ENCODE measurements at regions not wholly inside any gene's neighbourhood (a gene's known extent, or its start where the extent isn't known, plus 50 kb on each side); places are given as distances from the start of the nearest gene placed in this dataset.

DNA sequence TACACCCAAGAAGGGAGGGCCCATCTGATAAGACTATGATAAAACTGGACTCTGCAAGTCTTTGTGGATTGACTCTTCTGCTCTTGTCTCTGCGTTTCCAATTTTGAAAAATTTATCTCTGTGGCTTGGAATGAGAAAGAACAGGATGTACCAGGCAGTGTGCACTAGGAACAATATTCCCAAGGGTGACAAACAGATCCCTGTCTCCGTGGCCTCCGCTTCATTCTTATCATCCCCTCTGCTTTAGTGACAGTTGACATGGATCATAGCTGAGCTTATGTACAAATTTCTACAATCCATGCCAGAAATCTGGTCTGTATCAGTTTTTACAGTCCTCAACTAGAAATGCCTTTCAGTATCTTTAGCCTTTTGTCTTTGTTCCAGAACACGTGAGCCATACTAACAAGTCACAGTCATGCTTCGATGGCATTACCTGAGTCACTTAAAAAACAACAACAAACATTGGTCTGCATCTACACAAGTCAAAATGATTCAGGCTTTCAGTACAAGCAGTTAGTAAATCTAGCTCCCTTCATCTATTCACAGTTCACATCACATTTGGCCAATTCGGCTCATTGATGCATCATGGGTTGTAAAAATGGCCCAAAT lies 393.6 kb upstream of the CELF2 start:
- Mint-ChIP-seq H3K9me3 (ENCODE audit: unreplicated experiment) (no peaks in the 10 kb centered on the region), H3K4me3 (ENCODE audit: unreplicated experiment) (no peak overlapping the region), H3K36me3 (ENCODE audit: low read depth, unreplicated experiment) (no peaks in the 10 kb centered on the region), H3K27me3 (ENCODE audit: unreplicated experiment) (peaks cover 1% of the 10 kb centered on the region), H3K27ac (ENCODE audit: unreplicated experiment) (no peak overlapping the region), H3K4me1 (ENCODE audit: unreplicated experiment) (no peaks in the 10 kb centered on the region)
- TF ChIP-seq, protein P1, sequence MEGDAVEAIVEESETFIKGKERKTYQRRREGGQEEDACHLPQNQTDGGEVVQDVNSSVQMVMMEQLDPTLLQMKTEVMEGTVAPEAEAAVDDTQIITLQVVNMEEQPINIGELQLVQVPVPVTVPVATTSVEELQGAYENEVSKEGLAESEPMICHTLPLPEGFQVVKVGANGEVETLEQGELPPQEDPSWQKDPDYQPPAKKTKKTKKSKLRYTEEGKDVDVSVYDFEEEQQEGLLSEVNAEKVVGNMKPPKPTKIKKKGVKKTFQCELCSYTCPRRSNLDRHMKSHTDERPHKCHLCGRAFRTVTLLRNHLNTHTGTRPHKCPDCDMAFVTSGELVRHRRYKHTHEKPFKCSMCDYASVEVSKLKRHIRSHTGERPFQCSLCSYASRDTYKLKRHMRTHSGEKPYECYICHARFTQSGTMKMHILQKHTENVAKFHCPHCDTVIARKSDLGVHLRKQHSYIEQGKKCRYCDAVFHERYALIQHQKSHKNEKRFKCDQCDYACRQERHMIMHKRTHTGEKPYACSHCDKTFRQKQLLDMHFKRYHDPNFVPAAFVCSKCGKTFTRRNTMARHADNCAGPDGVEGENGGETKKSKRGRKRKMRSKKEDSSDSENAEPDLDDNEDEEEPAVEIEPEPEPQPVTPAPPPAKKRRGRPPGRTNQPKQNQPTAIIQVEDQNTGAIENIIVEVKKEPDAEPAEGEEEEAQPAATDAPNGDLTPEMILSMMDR (IDR thresholded peaks at IDR 0.05; ENCODE audit: unreplicated experiment), result no peak
- no peak for DNase-seq (ENCODE audit: low spot score)

DNA sequence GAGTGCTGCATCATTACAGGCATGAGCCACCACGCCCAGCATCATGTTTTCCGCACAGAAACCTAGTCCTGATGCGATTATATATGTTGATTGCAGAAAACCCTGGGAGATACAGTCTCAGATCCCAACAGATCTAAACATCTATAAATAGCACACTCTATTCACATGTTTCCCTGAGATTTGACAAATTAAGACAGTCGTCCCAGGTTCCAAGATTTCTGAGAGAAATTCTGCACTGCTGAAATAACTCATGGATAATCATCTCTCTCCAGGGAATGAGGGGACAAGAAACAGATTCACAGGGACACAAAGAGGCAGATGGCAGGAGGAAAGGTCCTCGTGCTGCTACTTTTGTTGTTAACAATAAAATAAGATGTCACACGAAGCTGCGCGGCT lies 393.1 kb upstream of the CELF2 start:
- H3K27me3 Mint-ChIP-seq (ENCODE audit: unreplicated experiment), result peaks cover 1% of the 10 kb centered on the region
- H3K27ac Mint-ChIP-seq (ENCODE audit: unreplicated experiment), result no peak overlapping the region
- H3K4me3 Mint-ChIP-seq (ENCODE audit: unreplicated experiment), result no peak overlapping the region
- no peaks in the 10 kb centered on the region for H3K9me3 Mint-ChIP-seq (ENCODE audit: unreplicated experiment)
- TF ChIP-seq, protein P1 (IDR thresholded peaks at IDR 0.05; ENCODE audit: unreplicated experiment), result no peak
- no peak for DNase-seq (ENCODE audit: low spot score)
- H3K36me3 Mint-ChIP-seq (ENCODE audit: low read depth, unreplicated experiment), result no peaks in the 10 kb centered on the region
- no peaks in the 10 kb centered on the region for H3K4me1 Mint-ChIP-seq (ENCODE audit: unreplicated experiment)

DNA sequence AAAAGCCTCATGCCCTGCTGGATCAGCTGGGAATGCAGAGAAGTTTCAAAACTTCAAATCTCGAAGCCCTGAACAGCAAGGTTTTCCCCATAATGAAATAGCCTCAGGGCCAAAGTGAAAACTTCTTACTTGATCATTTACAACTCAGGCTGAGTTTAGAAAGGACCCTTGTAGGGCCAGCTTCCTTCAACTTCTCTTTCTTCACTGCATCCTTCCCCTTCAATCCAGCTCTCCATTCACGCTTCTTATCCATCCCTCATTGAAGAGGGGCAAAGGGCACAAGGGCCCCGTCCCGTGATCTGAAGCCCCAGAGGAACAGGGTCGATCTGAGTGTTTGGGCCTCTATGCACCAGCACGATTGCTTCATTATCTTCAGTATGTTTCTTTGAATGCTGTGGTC lies 392.2 kb upstream of the CELF2 start:
- Mint-ChIP-seq H3K36me3 (ENCODE audit: low read depth, unreplicated experiment) (no peaks in the 10 kb centered on the region), H3K9me3 (ENCODE audit: unreplicated experiment) (no peaks in the 10 kb centered on the region), H3K27ac (ENCODE audit: unreplicated experiment) (no peak overlapping the region), H3K4me1 (ENCODE audit: unreplicated experiment) (no peaks in the 10 kb centered on the region), H3K4me3 (ENCODE audit: unreplicated experiment) (no peak overlapping the region), H3K27me3 (ENCODE audit: unreplicated experiment) (peaks cover 1% of the 10 kb centered on the region)
- DNase-seq (ENCODE audit: low spot score), result no peak
- TF ChIP-seq, protein P1 (IDR thresholded peaks at IDR 0.05; ENCODE audit: unreplicated experiment), result no peak

DNA sequence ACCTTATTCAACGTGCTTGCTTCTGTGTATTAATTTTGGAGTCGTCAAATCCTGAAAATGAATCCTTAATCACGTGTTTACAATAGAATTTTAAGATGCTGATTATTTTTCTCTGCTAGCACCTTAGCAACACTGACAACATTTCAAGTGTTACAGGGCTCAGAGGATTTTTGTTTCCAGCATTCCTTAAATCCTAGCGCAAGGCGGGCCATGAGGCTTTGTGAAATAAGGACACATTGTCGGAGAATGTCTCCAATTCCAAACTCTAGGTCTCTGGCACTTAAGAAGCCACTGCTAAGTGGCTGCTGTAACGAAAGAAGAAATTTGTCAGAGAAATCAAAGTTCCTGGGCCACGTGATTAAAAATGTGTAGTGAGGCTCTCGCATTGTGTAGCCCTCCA lies 390.9 kb upstream of the CELF2 start:
- TF ChIP-seq, protein P1 (IDR thresholded peaks at IDR 0.05; ENCODE audit: unreplicated experiment), result no peak
- Mint-ChIP-seq H3K36me3 (ENCODE audit: low read depth, unreplicated experiment) (no peaks in the 10 kb centered on the region), H3K4me1 (ENCODE audit: unreplicated experiment) (no peaks in the 10 kb centered on the region)

DNA sequence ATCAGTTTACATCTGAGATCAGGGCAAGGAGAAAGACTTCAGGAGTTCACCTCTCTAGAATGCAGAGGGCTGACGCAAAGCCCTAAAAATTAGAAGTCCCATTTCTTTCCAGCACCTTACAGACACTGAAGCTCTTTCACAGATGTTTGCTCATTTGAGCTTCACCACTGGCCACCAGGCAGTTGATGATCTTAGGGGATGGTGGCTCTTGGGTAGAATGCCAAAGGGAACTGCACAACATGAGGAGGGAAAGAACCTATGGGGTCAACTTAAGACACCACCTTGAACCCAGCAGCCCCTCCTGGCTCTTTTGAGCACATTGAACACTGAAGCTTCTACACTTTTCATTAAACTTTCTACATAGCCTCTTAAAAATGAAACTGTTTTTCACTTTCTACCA lies 390.3 kb upstream of the CELF2 start:
- Mint-ChIP-seq H3K27ac (ENCODE audit: unreplicated experiment) (no peak overlapping the region), H3K9me3 (ENCODE audit: unreplicated experiment) (no peaks in the 10 kb centered on the region)
- TF ChIP-seq, protein P1 (IDR thresholded peaks at IDR 0.05; ENCODE audit: unreplicated experiment), result no peak

More for the DNA sequence above, 390.9 kb upstream of the CELF2 start:
- Mint-ChIP-seq H3K27me3 (ENCODE audit: unreplicated experiment) (peaks cover 1% of the 10 kb centered on the region), H3K4me3 (ENCODE audit: unreplicated experiment) (no peak overlapping the region), H3K9me3 (ENCODE audit: unreplicated experiment) (no peaks in the 10 kb centered on the region), H3K27ac (ENCODE audit: unreplicated experiment) (no peak overlapping the region)
- DNase-seq (ENCODE audit: low spot score), result no peak

More for the DNA sequence above, 390.3 kb upstream of the CELF2 start:
- Mint-ChIP-seq H3K36me3 (ENCODE audit: low read depth, unreplicated experiment) (no peaks in the 10 kb centered on the region), H3K27me3 (ENCODE audit: unreplicated experiment) (peaks cover 2% of the 10 kb centered on the region), H3K4me3 (ENCODE audit: unreplicated experiment) (no peak overlapping the region), H3K4me1 (ENCODE audit: unreplicated experiment) (no peaks in the 10 kb centered on the region)
- DNase-seq (ENCODE audit: low spot score), result no peak
